ENCODE measurements at regions not wholly inside any gene's neighbourhood (a gene's known extent, or its start where the extent isn't known, plus 50 kb on each side); places are given as distances from the start of the nearest gene placed in this dataset.

DNA sequence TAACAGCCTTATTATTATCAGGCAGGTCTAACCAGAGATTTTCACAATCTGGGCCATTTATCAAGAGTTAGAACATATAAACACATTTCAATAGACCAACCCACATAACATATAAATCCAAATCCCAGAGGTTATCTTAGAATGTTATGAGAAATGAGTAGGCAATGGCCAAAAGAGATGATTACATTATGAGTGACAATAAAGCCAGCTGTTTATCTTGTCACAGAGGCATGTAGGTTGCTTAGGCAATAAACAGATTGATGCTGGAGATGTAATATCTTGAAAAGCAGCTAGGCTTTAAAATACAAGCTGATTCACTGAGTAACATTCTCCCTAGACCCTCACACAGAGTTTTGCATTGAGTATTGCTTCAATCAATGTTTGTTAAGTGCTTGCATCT is 148.5 kb upstream of the SESN3 start:
- no TSS peak for BruUV-seq (replicated peaks)
- ATAC-seq (no peak), DNase-seq (ENCODE audit: low read depth, low spot score) (no peak)
- H3K27me3 ChIP-seq (ENCODE audit: control insufficient read depth, insufficient read depth, low read length): no peaks in the 10 kb centered on the region
- TF ChIP-seq, protein P1, sequence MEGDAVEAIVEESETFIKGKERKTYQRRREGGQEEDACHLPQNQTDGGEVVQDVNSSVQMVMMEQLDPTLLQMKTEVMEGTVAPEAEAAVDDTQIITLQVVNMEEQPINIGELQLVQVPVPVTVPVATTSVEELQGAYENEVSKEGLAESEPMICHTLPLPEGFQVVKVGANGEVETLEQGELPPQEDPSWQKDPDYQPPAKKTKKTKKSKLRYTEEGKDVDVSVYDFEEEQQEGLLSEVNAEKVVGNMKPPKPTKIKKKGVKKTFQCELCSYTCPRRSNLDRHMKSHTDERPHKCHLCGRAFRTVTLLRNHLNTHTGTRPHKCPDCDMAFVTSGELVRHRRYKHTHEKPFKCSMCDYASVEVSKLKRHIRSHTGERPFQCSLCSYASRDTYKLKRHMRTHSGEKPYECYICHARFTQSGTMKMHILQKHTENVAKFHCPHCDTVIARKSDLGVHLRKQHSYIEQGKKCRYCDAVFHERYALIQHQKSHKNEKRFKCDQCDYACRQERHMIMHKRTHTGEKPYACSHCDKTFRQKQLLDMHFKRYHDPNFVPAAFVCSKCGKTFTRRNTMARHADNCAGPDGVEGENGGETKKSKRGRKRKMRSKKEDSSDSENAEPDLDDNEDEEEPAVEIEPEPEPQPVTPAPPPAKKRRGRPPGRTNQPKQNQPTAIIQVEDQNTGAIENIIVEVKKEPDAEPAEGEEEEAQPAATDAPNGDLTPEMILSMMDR (IDR thresholded peaks at IDR 0.05): no peak
- TF ChIP-seq, protein P2, sequence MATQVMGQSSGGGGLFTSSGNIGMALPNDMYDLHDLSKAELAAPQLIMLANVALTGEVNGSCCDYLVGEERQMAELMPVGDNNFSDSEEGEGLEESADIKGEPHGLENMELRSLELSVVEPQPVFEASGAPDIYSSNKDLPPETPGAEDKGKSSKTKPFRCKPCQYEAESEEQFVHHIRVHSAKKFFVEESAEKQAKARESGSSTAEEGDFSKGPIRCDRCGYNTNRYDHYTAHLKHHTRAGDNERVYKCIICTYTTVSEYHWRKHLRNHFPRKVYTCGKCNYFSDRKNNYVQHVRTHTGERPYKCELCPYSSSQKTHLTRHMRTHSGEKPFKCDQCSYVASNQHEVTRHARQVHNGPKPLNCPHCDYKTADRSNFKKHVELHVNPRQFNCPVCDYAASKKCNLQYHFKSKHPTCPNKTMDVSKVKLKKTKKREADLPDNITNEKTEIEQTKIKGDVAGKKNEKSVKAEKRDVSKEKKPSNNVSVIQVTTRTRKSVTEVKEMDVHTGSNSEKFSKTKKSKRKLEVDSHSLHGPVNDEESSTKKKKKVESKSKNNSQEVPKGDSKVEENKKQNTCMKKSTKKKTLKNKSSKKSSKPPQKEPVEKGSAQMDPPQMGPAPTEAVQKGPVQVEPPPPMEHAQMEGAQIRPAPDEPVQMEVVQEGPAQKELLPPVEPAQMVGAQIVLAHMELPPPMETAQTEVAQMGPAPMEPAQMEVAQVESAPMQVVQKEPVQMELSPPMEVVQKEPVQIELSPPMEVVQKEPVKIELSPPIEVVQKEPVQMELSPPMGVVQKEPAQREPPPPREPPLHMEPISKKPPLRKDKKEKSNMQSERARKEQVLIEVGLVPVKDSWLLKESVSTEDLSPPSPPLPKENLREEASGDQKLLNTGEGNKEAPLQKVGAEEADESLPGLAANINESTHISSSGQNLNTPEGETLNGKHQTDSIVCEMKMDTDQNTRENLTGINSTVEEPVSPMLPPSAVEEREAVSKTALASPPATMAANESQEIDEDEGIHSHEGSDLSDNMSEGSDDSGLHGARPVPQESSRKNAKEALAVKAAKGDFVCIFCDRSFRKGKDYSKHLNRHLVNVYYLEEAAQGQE (IDR thresholded peaks at IDR 0.05; ENCODE audit: insufficient read depth in 1 of 2, low read depth in 2 of 2, low read length in 1 of 2): no peak
- TF ChIP-seq TCF7L2 (IDR thresholded peaks at IDR 0.05; ENCODE audit: low read depth, low read length): no peak
- TF ChIP-seq SIN3A (IDR thresholded peaks at IDR 0.05; ENCODE audit: borderline replicate concordance, insufficient read depth, low read depth, low read length): no peak
- no peak for TF ChIP-seq POLR2AphosphoS5 (IDR thresholded peaks at IDR 0.05; ENCODE audit: low read depth, low read length)
- intact Hi-C loops (cut with micrococcal nuclease; ENCODE audit: unreplicated experiment) (no loop called here), in situ Hi-C loops (cut with HindIII; ENCODE audit: low pct_unique_long_range_greater_than_20kb, low sequenced_read_pairs) (no loop called here)
- no peaks in the 10 kb centered on the region for H3K9me3 ChIP-seq (ENCODE audit: control insufficient read depth, insufficient read depth, low read depth, low read length)
- no peak overlapping the region for H3K27ac ChIP-seq (ENCODE audit: low read length)
- POLR2A ChIA-PET: no interaction called here
- CTCF ChIA-PET: no interaction called here
- no peaks in the 10 kb centered on the region for H3K36me3 ChIP-seq (ENCODE audit: control insufficient read depth, insufficient read depth, low read length)
- H3K4me3 ChIP-seq (ENCODE audit: low read depth in 2 of 2, low read length in 2 of 2): no peak overlapping the region
- H3K4me1 ChIP-seq (ENCODE audit: control insufficient read depth, insufficient read depth, low read length): no peaks in the 10 kb centered on the region

DNA sequence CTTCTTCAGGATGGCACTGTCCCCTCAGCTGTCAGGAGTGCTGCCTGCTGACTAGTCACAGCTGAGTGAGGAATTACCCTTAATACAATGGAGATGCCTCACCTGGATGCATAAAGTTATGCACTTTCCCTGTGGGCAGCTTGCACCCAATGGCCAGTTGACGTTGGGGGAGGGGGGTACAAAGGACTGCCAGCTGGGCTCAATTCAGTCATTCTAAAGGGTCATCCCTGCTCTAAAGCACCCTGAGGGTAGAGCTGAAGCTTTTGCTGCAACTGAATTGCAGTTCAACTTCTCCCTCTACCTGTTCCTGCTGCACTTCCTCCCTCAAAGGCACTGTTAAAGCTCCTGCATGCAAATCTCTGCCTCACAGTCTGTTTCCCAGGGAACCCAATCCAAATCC is 147.8 kb upstream of the SESN3 start:
- ChIA-PET CTCF (no interaction called here), POLR2A (no interaction called here)
- in situ Hi-C loops (cut with HindIII; ENCODE audit: low pct_unique_long_range_greater_than_20kb, low sequenced_read_pairs): no loop called here
- no peak for ATAC-seq
- TF ChIP-seq, protein P2 (IDR thresholded peaks at IDR 0.05; ENCODE audit: insufficient read depth in 1 of 2, low read depth in 2 of 2, low read length in 1 of 2): no peak
- TF ChIP-seq TCF7L2 (IDR thresholded peaks at IDR 0.05; ENCODE audit: low read depth, low read length): no peak
- TF ChIP-seq, protein P1 (IDR thresholded peaks at IDR 0.05): no peak
- no peak for TF ChIP-seq SIN3A (IDR thresholded peaks at IDR 0.05; ENCODE audit: borderline replicate concordance, insufficient read depth, low read depth, low read length)
- no peak for TF ChIP-seq POLR2AphosphoS5 (IDR thresholded peaks at IDR 0.05; ENCODE audit: low read depth, low read length)
- no peak for DNase-seq (ENCODE audit: low read depth, low spot score)
- Histone ChIP-seq H3K4me3 (ENCODE audit: low read depth in 2 of 2, low read length in 2 of 2) (no peak overlapping the region), H3K9me3 (ENCODE audit: control insufficient read depth, insufficient read depth, low read depth, low read length) (no peaks in the 10 kb centered on the region), H3K27ac (ENCODE audit: low read length) (no peak overlapping the region), H3K36me3 (ENCODE audit: control insufficient read depth, insufficient read depth, low read length) (no peaks in the 10 kb centered on the region), H3K27me3 (ENCODE audit: control insufficient read depth, insufficient read depth, low read length) (no peaks in the 10 kb centered on the region), H3K4me1 (ENCODE audit: control insufficient read depth, insufficient read depth, low read length) (no peaks in the 10 kb centered on the region)
- BruUV-seq (replicated peaks): no TSS peak
- intact Hi-C loops (cut with micrococcal nuclease; ENCODE audit: unreplicated experiment): no loop called here

Measured in Panc1 (cell line).